A549 (cell line): ENCODE measurements at regions not wholly inside any gene's neighbourhood (a gene's known extent, or its start where the extent isn't known, plus 50 kb on each side); places are given as distances from the start of the nearest gene placed in this dataset.

Source experiments
- ATAC-seq, 2 experiments: fragments of 200-7000 bp in 1 of 2; fragments of >200 bp in 1 of 2; cut with Nextera tagmentation in 1 of 2; cut with Tn5 transposase in 1 of 2; 3 replicates each; pipeline versions ENCODE4 v1.8.0 to v1.9.1; 2018 to 2020; ENCODE audit warnings: mild to moderate bottlenecking in 1 of 2, moderate library complexity in 1 of 2
- CTCF ChIA-PET: fragments of 300-600 bp; sonication (Branson Sonifier 250); formaldehyde crosslinking; extraction: SDS; loops from one replicate; lab custom pipeline; 2021; ENCODE audit warnings: antibody characterized with exemption, inconsistent platforms; lab: Yijun Ruan, JAX
- POLR2A ChIA-PET: fragments of 350-600 bp; formaldehyde crosslinking; extraction: SDS; loops from one replicate; lab custom pipeline; 2021; ENCODE audit warnings: antibody characterized with exemption, inconsistent platforms; lab: Yijun Ruan, JAX
- DNase-seq, 2 experiments: peaks; one replicate each; pipeline versions ENCODE4 v3.0.0 to v3.0.0-alpha.2; 2011 to 2016; ENCODE audit warnings: low read depth in 1 of 2, low spot score in 1 of 2
- FAIRE-seq: peaks from 2 replicates; lab custom pipeline; 2011; peaks lifted over from hg19 to GRCh38; lab: Jason Lieb, UNC
- H3K27ac ChIP-seq, 2 experiments: fragments of >200 bp; sonication (Bioruptor Twin); formaldehyde crosslinking; 3 replicates each; pipeline ENCODE4 v1.5.1; 2016 to 2017
- H3K4me1 ChIP-seq: fragments of >200 bp; sonication (Bioruptor Twin); formaldehyde crosslinking; 3 replicates; pipeline ENCODE4 v1.6.1; 2016
- H3K4me2 ChIP-seq: fragments of >200 bp; sonication (Bioruptor Twin); formaldehyde crosslinking; 3 replicates; pipeline ENCODE4 v1.6.1; 2016
- H3K4me3 ChIP-seq: fragments of >200 bp; sonication (Bioruptor Twin); formaldehyde crosslinking; 3 replicates; pipeline ENCODE4 v1.5.1; 2016
- H3K9me3 ChIP-seq: fragments of >200 bp; sonication (Bioruptor Twin); formaldehyde crosslinking; 3 replicates; pipeline ENCODE4 v1.6.1; 2016
- CBX2 ChIP-seq: fragments of 200-600 bp; sonication (generic); IDR thresholded peaks from 2 replicates; pipeline ENCODE4 v1.6.1; 2016; ENCODE audit warnings: low read depth, mild to moderate bottlenecking, borderline replicate concordance
- CBX8 ChIP-seq: fragments of 200-600 bp; sonication (generic); IDR thresholded peaks from 2 replicates; pipeline ENCODE4 v1.6.1; 2016
- CEBPB ChIP-seq, 2 experiments: fragments of >200 bp in 1 of 2; sonication (Bioruptor Twin) in 1 of 2; formaldehyde crosslinking in 1 of 2; IDR thresholded peaks; 2 replicates each; pipeline ENCODE4 v1.6.1; 2012 to 2016
- CHD2 ChIP-seq: fragments of 150-350 bp; IDR thresholded peaks from 2 replicates; pipeline ENCODE4 v1.6.1; 2014; ENCODE audit warnings: low read length; ENCODE audit not compliant: partially characterized antibody
- FOSB ChIP-seq: fragments of 250-450 bp; sonication (Bioruptor Pico); IDR thresholded peaks from 2 replicates; pipeline ENCODE4 v1.5.0; 2020; ENCODE audit warnings: mild to moderate bottlenecking, moderate library complexity
- FOSL2 ChIP-seq, 2 experiments: fragments of 450-650 bp in 1 of 2; fragments of >200 bp in 1 of 2; sonication (Bioruptor Twin) in 1 of 2; formaldehyde crosslinking; IDR thresholded peaks; 2 replicates each; pipeline versions ENCODE4 v1.5.0 to v1.6.1; 2016 to 2020; ENCODE audit warnings: mild to moderate bottlenecking in 1 of 2, moderate library complexity in 1 of 2
- GATA3 ChIP-seq: IDR thresholded peaks from 2 replicates; pipeline ENCODE4 v1.6.1; 2012; ENCODE audit warnings: borderline replicate concordance
- HDAC2 ChIP-seq: fragments of 200-600 bp; sonication (generic); IDR thresholded peaks from 2 replicates; pipeline ENCODE4 v1.6.1; 2016
- HOXB13 ChIP-seq: fragments of 250-450 bp; sonication (Bioruptor Pico); IDR thresholded peaks from 2 replicates; pipeline ENCODE4 v1.5.0; 2020; ENCODE audit warnings: low read depth, mild to moderate bottlenecking, moderate library complexity
- JUNB ChIP-seq: fragments of >200 bp; sonication (Bioruptor Twin); formaldehyde crosslinking; IDR thresholded peaks from 2 replicates; pipeline ENCODE4 v1.6.1; 2016
- NPAS2 ChIP-seq: fragments of 250-450 bp; sonication (Bioruptor Pico); IDR thresholded peaks from 2 replicates; pipeline ENCODE4 v1.8.0; 2022; ENCODE audit warnings: mild to moderate bottlenecking, moderate library complexity, borderline replicate concordance
- POLR2A ChIP-seq: IDR thresholded peaks from 2 replicates; pipeline ENCODE4 v1.6.1; 2012; ENCODE audit warnings: mild to moderate bottlenecking, low read length
- RARB ChIP-seq: fragments of 250-450 bp; sonication (Bioruptor Pico); IDR thresholded peaks from 2 replicates; pipeline ENCODE4 v1.8.0; 2021; ENCODE audit warnings: mild to moderate bottlenecking, moderate library complexity
- SMC3 ChIP-seq: fragments of >200 bp; sonication (Bioruptor Twin); formaldehyde crosslinking; IDR thresholded peaks from 3 replicates; pipeline ENCODE4 v1.6.1; 2018; ENCODE audit warnings: inconsistent platforms
- TP53 ChIP-seq: fragments of 250-450 bp; sonication (Bioruptor Pico); IDR thresholded peaks from 2 replicates; pipeline ENCODE4 v1.5.0; 2021; ENCODE audit warnings: mild to moderate bottlenecking, moderate library complexity
- ZSCAN20 ChIP-seq: fragments of 250-450 bp; sonication (Bioruptor Pico); IDR thresholded peaks from 2 replicates; pipeline ENCODE4 v1.8.0; 2022; ENCODE audit warnings: mild to moderate bottlenecking, moderate library complexity
- WGBS: methylation state at CpG from one replicate; pipeline ENCODE4 v1.1.6; 2017; ENCODE audit errors: missing lambda C conversion rate; 5-methylcytosine and 5-hydroxymethylcytosine counted together
- TF ChIP-seq, protein P1 (sequence below): fragments of 200-600 bp; sonication (generic); IDR thresholded peaks from 2 replicates; pipeline ENCODE4 v1.6.1; 2016; ENCODE audit warnings: antibody characterized with exemption, mild to moderate bottlenecking, moderate library complexity
- TF ChIP-seq, protein P2 (sequence below): fragments of >200 bp; sonication (Bioruptor Twin); formaldehyde crosslinking; IDR thresholded peaks from 3 replicates; pipeline ENCODE4 v1.6.1; 2016
- TF ChIP-seq, protein P3 (sequence below): fragments of 150-350 bp; IDR thresholded peaks from 2 replicates; pipeline ENCODE4 v1.6.1; 2014; ENCODE audit warnings: low read depth, mild to moderate bottlenecking, low read length

DNA sequence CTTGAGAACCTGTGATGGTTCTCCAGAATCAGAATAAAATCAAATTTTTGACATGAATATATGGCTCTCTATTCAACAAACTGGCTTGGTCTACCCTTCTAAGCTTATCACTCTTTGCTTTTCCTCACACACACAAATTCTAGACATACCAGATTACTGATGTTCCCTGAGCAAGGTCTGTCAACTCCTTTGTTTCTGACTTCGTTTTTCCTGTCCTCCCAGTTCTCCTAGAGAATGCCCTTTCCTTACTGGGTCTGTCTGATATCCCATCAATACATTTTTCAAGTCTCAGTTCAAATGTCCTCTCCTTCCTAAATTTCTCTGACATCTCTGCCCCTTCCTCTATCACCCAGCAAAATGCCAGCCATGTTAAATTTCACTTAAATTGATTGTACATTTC, 202.1 kb upstream of the IGFBP7 start:
- FAIRE-seq: no peak

DNA sequence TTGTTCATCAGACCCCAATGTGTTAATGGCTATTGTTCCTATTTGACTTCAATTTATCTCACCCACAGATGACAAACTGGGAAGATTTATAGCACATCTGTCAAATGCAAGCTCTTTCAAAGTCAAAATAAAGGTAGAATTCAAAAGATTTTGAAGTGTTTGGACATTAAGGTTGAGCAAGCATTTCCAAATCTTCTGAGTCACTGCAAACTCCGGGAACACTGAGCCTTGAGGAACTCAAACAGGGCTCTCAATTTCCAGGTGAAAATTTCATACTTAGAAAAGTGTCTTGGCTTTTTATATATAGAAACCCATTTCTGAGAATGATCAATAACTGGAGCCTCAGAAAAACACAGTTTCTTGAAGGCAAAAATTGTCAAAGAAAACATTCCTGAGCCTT, 199.5 kb upstream of the IGFBP7 start:
- 36% methylated on average over 1 of the region's 1 CpG for WGBS
- H3K4me3 ChIP-seq: no peak overlapping the region
- no peak overlapping the region for H3K27ac ChIP-seq
- no peak overlapping the region for H3K4me2 ChIP-seq
- DNase-seq (no peak), FAIRE-seq (no peak), ATAC-seq (no peak)
- no peaks in the 10 kb centered on the region for H3K4me1 ChIP-seq
- H3K9me3 ChIP-seq: no peaks in the 10 kb centered on the region
- CTCF ChIA-PET: no interaction called here
- no peak for TF ChIP-seq CBX8
- POLR2A ChIA-PET: no interaction called here

More for the DNA sequence above, 202.1 kb upstream of the IGFBP7 start:
- no peaks in the 10 kb centered on the region for H3K4me1 ChIP-seq
- ATAC-seq: no peak
- no peak for DNase-seq
- TF ChIP-seq, protein P1, sequence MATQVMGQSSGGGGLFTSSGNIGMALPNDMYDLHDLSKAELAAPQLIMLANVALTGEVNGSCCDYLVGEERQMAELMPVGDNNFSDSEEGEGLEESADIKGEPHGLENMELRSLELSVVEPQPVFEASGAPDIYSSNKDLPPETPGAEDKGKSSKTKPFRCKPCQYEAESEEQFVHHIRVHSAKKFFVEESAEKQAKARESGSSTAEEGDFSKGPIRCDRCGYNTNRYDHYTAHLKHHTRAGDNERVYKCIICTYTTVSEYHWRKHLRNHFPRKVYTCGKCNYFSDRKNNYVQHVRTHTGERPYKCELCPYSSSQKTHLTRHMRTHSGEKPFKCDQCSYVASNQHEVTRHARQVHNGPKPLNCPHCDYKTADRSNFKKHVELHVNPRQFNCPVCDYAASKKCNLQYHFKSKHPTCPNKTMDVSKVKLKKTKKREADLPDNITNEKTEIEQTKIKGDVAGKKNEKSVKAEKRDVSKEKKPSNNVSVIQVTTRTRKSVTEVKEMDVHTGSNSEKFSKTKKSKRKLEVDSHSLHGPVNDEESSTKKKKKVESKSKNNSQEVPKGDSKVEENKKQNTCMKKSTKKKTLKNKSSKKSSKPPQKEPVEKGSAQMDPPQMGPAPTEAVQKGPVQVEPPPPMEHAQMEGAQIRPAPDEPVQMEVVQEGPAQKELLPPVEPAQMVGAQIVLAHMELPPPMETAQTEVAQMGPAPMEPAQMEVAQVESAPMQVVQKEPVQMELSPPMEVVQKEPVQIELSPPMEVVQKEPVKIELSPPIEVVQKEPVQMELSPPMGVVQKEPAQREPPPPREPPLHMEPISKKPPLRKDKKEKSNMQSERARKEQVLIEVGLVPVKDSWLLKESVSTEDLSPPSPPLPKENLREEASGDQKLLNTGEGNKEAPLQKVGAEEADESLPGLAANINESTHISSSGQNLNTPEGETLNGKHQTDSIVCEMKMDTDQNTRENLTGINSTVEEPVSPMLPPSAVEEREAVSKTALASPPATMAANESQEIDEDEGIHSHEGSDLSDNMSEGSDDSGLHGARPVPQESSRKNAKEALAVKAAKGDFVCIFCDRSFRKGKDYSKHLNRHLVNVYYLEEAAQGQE: no peak
- TF ChIP-seq CEBPB (IDR thresholded peaks at IDR 0.05): no peak
- 5% methylated on average over 1 of the region's 1 CpG for WGBS
- no peak overlapping the region for H3K4me3 ChIP-seq
- H3K4me2 ChIP-seq: no peak overlapping the region
- POLR2A ChIA-PET: no interaction called here
- H3K27ac ChIP-seq: no peak overlapping the region
- no peaks in the 10 kb centered on the region for H3K9me3 ChIP-seq
- CTCF ChIA-PET: no interaction called here

GRCh38 chr4:57308301-57308700, 198.1 kb upstream of the IGFBP7 start:
- WGBS: 67% methylated on average over 2 of the region's 2 CpGs
- no peak for ATAC-seq
- no peak for FAIRE-seq
- no peaks in the 10 kb centered on the region for H3K9me3 ChIP-seq
- H3K4me3 ChIP-seq: no peak overlapping the region
- no peak overlapping the region for H3K27ac ChIP-seq
- TF ChIP-seq CHD2 (no peak), ZSCAN20 (CRISPR knock-in tag) (no peak), GATA3 (no peak), CEBPB (IDR thresholded peaks at IDR 0.05) (no peak), HOXB13 (CRISPR knock-in tag) (no peak), NPAS2 (CRISPR knock-in tag) (no peak), HDAC2 (no peak), JUNB (no peak), TP53 (CRISPR knock-in tag) (no peak), POLR2A (no peak), RARB (CRISPR knock-in tag) (no peak), FOSB (no peak), FOSL2 (IDR thresholded peaks at IDR 0.05) (no peak), FOSL2 (CRISPR knock-in tag; IDR thresholded peaks at IDR 0.05) (no peak), CBX2 (no peak), SMC3 (no peak)
- TF ChIP-seq, protein P2, sequence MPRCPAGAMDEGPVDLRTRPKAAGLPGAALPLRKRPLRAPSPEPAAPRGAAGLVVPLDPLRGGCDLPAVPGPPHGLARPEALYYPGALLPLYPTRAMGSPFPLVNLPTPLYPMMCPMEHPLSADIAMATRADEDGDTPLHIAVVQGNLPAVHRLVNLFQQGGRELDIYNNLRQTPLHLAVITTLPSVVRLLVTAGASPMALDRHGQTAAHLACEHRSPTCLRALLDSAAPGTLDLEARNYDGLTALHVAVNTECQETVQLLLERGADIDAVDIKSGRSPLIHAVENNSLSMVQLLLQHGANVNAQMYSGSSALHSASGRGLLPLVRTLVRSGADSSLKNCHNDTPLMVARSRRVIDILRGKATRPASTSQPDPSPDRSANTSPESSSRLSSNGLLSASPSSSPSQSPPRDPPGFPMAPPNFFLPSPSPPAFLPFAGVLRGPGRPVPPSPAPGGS: no peak
- TF ChIP-seq, protein P3, sequence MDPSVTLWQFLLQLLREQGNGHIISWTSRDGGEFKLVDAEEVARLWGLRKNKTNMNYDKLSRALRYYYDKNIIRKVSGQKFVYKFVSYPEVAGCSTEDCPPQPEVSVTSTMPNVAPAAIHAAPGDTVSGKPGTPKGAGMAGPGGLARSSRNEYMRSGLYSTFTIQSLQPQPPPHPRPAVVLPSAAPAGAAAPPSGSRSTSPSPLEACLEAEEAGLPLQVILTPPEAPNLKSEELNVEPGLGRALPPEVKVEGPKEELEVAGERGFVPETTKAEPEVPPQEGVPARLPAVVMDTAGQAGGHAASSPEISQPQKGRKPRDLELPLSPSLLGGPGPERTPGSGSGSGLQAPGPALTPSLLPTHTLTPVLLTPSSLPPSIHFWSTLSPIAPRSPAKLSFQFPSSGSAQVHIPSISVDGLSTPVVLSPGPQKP: no peak
- TF ChIP-seq, all 56 proteins: peak for 0
- no peak for DNase-seq
- ChIA-PET POLR2A (no interaction called here), CTCF (no interaction called here)
- no peak overlapping the region for H3K4me2 ChIP-seq
- no peaks in the 10 kb centered on the region for H3K4me1 ChIP-seq
